IPS-18a (cell line): ENCODE measurements at regions not wholly inside any gene's neighbourhood (a gene's known extent, or its start where the extent isn't known, plus 50 kb on each side); places are given as distances from the start of the nearest gene placed in this dataset.
"Not testable (repeated sequence)": the region's sequence is repeated elsewhere in the genome, so short reads cannot be mapped to it uniquely, and the experiment has no call there.

ENCODE experiments used
- H3K27ac ChIP-seq: one replicate; pipeline ENCODE4 v1.5.1; 2013; ENCODE audit warnings: low read length
- H3K27me3 ChIP-seq: one replicate; pipeline ENCODE4 v1.6.1; 2013; ENCODE audit warnings: mild to moderate bottlenecking, low read length; ENCODE audit not compliant: control insufficient read depth, insufficient read depth
- H3K36me3 ChIP-seq: one replicate; pipeline ENCODE4 v1.6.1; 2013; ENCODE audit warnings: low read depth, low read length; ENCODE audit not compliant: control insufficient read depth
- H3K4me1 ChIP-seq: one replicate; pipeline ENCODE4 v1.6.1; 2013; ENCODE audit warnings: low read depth, low read length; ENCODE audit not compliant: control insufficient read depth
- H3K4me3 ChIP-seq: one replicate; pipeline ENCODE4 v1.5.1; 2013; ENCODE audit warnings: low read length
- H3K9ac ChIP-seq: one replicate; pipeline ENCODE4 v1.6.1; 2013; ENCODE audit warnings: mild to moderate bottlenecking, low read length, moderate library complexity
- H3K9me3 ChIP-seq: one replicate; pipeline ENCODE4 v1.6.1; 2013; ENCODE audit warnings: low read depth, low read length; ENCODE audit not compliant: control insufficient read depth

DNA sequence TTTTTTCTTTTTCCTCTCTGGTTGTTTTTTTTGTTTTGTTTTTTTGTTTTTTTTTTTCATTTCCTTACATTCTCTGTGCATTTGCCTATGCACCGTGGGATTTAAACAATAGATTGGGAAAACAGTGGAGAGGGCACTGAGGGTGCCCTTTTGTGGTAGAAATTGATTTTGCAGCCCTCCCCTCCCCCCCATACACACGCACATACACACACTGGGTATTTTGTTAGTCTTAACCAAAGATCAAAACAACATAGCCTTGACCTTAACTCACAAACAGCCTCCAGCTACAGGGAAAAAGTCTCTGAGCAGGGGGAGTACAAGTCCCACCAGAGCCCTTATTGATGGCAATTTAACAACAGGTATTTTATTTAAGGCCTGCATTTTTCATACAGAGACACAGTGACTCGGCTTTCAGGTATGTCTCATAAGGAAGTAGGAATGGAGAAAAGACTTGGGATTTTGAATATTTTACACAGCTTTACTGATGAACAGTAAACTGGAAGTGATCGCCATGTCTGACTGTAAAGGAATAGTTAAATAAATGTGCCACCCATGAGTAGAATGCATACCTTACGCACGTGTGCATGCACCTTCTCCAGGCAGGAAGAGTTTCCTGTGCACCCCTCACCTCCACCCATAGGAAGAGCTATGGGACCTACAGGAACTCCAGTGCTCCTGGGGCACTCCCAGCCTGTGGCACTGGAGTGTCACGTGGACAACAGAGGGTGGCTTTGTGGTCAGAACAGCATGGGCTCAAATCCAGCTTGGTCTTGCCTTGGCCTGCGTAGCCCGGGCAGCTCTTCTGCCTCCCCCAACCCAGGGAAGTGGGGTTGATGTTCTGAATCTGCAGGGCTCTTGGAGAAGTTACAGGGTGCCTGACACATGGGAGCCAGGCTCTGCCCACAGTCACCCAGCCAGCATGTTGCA is 266.4 kb downstream of the ANAPC1 start:
- Histone ChIP-seq H3K9me3 (no peaks in the 10 kb centered on the region), H3K4me1 (no peaks in the 10 kb centered on the region), H3K27me3 (no peaks in the 10 kb centered on the region), H3K36me3 (no peaks in the 10 kb centered on the region), H3K27ac (no peak overlapping the region), H3K9ac (no peak overlapping the region), H3K4me3 (no peak overlapping the region)

DNA sequence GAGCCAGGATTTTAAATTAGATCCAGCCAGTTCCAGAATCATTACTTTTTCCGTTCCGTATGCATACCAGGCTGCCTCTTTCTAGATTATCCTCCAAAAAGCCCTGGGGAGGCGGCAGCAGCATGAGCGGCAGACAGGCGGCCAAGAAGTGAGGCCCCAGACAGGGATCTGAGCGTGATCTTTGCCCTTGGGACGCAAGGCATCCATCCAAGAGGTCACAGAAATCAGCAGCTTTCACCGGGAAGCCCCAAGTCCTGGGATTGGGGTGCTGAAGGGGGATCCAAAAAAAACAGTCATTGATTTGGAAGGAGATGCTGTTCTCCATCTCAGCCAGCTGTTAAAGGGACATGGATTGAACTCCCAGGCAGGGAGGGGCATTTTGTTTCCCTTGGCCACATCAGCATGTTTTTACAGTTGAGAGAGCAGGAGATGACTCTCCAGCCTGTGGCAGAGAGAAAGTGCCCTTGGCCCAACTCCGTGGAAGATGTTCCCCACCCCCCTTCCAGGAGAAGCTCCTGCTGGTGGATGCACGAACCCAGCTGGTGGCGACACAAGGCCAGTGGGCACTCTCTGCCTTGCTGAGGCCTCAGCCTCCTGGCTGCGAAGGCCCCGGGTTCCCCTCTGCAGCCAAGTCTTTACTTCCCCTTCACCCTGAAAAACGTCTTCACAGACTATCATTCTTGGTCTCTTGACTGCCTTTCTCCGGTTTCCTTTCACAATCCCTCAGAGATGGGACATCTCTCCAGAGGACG is 265.6 kb downstream of the ANAPC1 start:
- no peaks in the 10 kb centered on the region for H3K27me3 ChIP-seq
- no peaks in the 10 kb centered on the region for H3K4me1 ChIP-seq
- H3K9ac ChIP-seq: no peak overlapping the region
- H3K36me3 ChIP-seq: no peaks in the 10 kb centered on the region
- no peak overlapping the region for H3K27ac ChIP-seq
- no peaks in the 10 kb centered on the region for H3K9me3 ChIP-seq
- no peak overlapping the region for H3K4me3 ChIP-seq

DNA sequence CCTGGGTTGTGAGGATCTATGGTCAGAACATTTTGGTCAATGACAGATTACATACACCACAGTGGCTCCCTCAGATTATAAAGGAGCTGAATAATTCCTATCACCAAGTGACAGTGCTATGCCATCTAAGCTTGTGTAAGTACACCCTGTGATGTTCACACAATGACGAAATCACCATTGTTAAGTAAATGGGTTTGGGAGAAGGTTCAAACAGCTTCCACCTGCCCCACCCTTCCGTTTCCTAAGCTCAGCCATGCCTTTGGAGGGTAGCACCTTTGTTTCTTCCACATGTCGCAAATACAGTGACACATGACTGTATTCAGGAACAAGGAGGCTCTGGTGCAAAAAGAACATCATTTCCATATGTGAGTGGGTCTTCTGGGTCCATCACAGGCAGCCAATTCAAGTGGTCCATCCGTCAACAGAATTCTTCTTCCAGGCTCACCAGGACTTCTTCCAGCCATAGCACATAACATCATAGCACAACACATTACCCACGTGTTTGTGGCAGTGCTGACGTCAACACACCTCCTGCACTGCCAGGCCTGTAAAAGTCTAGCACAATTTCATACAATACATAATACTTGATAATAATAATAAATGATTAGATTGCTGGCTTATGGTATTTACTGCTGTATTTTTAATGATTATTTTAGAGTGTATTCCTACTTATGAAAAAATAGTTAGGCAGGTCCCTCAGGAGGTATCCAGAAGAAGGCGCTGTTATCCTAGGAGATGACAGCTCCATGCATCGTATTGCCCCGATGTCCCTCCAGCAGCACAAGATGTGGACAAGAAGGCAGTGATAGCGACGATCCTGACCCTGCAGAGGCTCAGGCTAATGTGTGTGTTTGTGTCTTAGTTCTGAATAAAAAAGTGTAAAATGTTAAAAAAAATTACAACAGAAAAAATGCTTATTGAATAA is 264.8 kb downstream of the ANAPC1 start:
- H3K9me3 ChIP-seq: no peaks in the 10 kb centered on the region
- H3K27ac ChIP-seq: no peak overlapping the region
- no peak overlapping the region for H3K4me3 ChIP-seq
- H3K4me1 ChIP-seq: no peaks in the 10 kb centered on the region
- H3K36me3 ChIP-seq: no peaks in the 10 kb centered on the region
- H3K9ac ChIP-seq: no peak overlapping the region
- H3K27me3 ChIP-seq: no peaks in the 10 kb centered on the region

DNA sequence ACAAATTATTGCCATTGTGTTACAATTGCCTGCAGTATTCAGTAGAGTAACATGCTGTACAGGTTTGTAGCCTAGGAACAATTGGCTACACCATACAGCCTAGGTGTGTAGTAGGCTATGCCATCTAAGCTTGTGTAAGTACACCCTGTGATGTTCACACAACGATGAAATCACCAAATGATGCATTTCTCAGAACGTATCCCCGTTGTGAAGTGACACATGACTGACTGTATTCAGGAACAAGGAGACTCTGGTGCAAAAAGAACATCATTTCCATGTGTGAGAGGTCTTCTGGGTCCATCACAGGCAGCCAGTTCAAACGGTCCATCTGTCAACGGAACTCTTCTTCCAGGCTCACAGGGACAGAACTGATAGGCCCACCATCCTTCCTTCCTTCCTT is 263.7 kb downstream of the ANAPC1 start:
- H3K27ac ChIP-seq: no peak overlapping the region
- H3K9ac ChIP-seq: no peak overlapping the region
- no peaks in the 10 kb centered on the region for H3K9me3 ChIP-seq
- H3K27me3 ChIP-seq: no peaks in the 10 kb centered on the region
- H3K4me1 ChIP-seq: no peaks in the 10 kb centered on the region
- H3K4me3 ChIP-seq: no peak overlapping the region
- no peaks in the 10 kb centered on the region for H3K36me3 ChIP-seq

DNA sequence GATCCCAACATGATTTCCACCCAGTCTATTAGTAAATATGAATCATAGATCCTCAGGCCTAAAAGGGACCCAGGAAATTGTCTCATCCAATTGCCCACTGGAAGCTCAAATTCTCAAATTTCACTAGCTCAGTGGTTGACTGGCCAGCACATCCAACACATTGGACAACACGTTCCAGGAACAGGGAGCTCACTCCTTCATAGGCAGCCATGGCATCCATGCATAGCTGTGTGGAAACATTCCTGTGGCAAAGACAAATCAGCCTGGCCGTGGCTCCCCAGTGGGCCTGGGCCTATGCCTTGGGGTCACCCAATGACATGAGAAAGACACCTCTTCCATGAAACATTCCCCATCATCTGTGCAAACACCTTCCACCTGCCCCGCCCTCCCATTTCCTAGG is 261.1 kb downstream of the ANAPC1 start:
- H3K4me3 ChIP-seq: no peak overlapping the region
- no peaks in the 10 kb centered on the region for H3K4me1 ChIP-seq
- no peaks in the 10 kb centered on the region for H3K36me3 ChIP-seq
- H3K9ac ChIP-seq: no peak overlapping the region
- H3K9me3 ChIP-seq: no peaks in the 10 kb centered on the region
- H3K27me3 ChIP-seq: no peaks in the 10 kb centered on the region
- H3K27ac ChIP-seq: no peak overlapping the region

DNA sequence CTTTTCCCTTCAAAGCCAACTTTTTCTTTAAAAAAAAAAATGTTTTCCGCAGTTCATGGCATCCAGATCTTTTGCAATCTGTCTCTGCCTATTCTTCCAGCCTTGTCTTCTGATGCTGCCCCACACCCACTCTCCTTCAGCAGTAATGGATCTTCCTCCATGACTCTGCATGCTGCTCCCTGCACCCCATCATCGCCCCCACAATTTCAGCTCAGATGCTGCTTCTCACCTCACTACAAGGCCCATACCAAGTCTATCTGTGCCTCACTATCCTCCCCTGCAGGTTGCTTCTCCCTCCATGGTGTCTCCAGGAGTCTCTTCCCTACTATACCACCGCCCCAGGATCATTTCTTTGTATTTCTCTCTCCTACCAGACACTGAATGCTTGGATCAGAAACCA is 260.6 kb downstream of the ANAPC1 start:
- Histone ChIP-seq H3K27ac (no peak overlapping the region), H3K9ac (no peak overlapping the region), H3K4me1 (no peaks in the 10 kb centered on the region)

DNA sequence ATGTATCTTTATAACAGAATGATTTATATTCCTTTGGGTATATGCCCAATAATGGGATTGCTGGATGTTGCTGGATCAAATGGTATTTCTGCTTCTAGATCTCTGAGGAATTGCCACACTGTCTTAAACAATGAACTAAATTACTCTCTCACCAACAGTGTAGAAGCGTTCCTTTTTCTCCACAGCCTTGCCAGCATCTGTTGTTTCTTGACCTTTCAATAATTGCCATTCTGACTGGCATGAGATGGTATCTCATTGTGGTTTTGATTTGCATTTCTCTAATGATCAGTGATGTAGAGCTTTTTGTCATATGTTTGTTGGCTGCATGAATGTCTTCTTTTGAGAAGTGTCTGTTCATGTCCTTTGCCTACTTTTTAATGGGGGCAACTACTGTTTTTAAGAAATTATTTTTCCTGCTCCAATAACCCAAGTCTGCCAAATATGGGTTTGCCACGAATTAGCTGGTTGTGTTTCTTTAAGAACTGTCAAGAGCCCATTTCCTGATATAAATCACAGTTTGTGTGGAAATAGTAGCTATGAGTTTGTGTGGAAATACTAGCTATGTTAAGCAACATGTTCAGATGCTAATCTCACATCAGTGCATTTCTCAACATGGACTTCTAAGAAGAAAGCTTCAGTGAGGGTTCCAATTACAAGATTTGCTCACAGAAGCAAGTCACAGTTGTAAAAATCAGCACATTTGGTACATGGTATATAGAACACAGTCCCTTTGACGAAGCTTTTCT is 259.4 kb downstream of the ANAPC1 start:
- Histone ChIP-seq H3K36me3 (no peaks in the 10 kb centered on the region), H3K4me1 (no peaks in the 10 kb centered on the region), H3K27ac (no peak overlapping the region), H3K9ac (no peak overlapping the region), H3K4me3 (no peak overlapping the region), H3K9me3 (no peaks in the 10 kb centered on the region), H3K27me3 (no peaks in the 10 kb centered on the region)

More for the DNA sequence above, 260.6 kb downstream of the ANAPC1 start:
- Histone ChIP-seq H3K27me3 (no peaks in the 10 kb centered on the region), H3K36me3 (no peaks in the 10 kb centered on the region), H3K4me3 (no peak overlapping the region), H3K9me3 (no peaks in the 10 kb centered on the region)

DNA sequence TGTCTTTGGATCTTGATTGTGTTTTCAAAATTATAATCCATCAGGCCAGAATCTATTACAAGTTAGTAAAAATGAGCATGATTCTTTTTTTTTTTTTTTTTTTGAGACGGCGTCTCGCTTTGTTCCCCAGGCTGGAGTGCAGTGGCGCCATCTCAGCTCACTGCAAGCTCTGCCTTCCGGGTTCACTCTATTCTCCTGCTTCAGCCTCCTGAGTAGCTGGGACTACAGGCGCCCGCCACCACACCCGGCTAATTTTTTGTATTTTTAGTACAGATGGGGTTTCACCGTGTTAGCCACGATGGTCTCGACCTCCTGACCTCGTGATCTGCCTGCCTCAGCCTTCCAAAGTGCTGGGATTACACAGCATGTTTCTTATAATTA is 258.8 kb downstream of the ANAPC1 start:
- H3K9ac ChIP-seq, H3K27me3 ChIP-seq, H3K9me3 ChIP-seq, H3K4me1 ChIP-seq, H3K36me3 ChIP-seq, H3K4me3 ChIP-seq, H3K27ac ChIP-seq: not testable (repeated sequence)

DNA sequence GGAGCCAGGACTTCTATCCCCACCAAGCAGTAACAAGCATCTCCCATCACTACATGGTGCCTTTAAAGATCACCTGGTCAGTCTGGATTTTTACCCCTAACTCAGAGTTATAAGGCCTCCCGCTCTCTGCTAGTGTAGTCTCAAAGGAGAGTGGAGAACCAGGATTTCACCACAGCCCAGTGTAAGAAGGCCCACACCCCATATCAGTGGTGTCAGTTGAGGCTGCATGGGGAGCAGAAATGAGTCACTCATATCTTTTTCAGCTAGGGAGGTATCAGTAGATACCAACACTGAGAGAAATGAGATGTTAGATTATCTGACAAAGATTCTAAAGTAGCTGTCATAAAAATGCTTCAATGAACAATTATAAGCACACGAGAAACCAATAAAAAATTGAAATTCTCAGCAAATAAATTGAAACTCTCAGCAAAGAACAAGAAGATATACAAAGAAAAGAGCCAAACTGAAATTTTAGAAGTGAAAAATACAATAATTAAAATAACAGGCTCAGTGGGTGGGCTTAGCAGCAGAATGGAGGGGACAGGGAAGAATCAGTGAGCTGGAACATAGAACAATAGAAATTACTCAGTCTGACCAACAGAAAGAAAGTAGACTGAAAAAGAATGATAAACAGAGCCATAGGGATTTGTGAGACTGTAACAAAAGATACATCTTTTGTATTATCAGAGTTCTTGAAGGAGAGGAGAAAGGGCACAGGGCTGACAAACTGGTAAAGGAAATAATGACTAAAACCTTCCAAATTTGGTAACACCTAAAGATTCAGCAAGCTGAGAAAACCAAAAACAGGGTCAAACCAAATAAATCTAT is 257.7 kb downstream of the ANAPC1 start:
- Histone ChIP-seq H3K9me3 (peaks cover 4% of the 10 kb centered on the region), H3K4me1 (no peaks in the 10 kb centered on the region), H3K9ac (no peak overlapping the region), H3K27me3 (no peaks in the 10 kb centered on the region), H3K36me3 (no peaks in the 10 kb centered on the region), H3K4me3 (no peak overlapping the region), H3K27ac (no peak overlapping the region)

DNA sequence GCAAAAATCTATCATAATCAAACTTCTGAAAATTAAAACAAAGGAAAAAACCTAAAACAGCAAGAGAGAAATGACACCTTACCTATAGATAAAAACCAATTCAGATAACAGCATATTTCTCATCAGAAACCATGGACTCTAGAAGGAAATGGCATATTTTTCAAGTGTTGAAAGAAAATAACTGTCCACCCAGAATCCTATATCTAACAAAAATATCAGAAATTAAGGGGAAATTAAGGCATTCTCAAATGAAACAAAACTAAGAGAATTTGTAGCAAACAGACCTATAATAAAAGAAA is 257.2 kb downstream of the ANAPC1 start:
- no peak overlapping the region for H3K9ac ChIP-seq
- H3K27me3 ChIP-seq: no peaks in the 10 kb centered on the region
- peaks cover 4% of the 10 kb centered on the region for H3K9me3 ChIP-seq
- no peak overlapping the region for H3K4me3 ChIP-seq
- H3K27ac ChIP-seq: no peak overlapping the region
- no peaks in the 10 kb centered on the region for H3K4me1 ChIP-seq
- H3K36me3 ChIP-seq: no peaks in the 10 kb centered on the region
